NCI-H1417 (cell line): ENCODE measurements at regions not wholly inside any gene's neighbourhood (a gene's known extent, or its start where the extent isn't known, plus 50 kb on each side); places are given as distances from the start of the nearest gene placed in this dataset.
"Not testable (repeated sequence)": the region's sequence is repeated elsewhere in the genome, so short reads cannot be mapped to it uniquely, and the experiment has no call there.

Experiments used
- DNase-seq, 3 experiments: peaks; one replicate each; lab custom pipeline; 2025; lab: John Stamatoyannopoulos, UW

DNA sequence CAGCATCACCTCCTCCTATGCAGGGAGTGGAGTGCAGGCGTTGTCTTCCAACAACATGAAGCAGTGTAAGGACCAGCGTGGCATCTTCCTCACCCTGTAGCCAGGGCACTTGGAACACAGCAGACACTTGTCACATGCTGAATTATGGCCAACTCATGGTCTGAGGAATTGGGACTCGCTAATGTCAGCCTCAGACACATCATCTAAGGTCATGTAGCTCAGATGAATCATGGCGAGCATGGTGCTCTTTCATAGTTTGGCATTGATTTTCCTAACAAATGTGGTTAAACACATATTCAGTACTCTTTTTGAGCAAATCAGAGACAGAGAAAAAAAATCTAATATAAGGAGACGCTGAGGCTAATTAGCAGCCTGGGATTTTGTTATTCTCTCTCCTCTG lies 99.6 kb upstream of the SGCG start:
- DNase-seq, result no peak

DNA sequence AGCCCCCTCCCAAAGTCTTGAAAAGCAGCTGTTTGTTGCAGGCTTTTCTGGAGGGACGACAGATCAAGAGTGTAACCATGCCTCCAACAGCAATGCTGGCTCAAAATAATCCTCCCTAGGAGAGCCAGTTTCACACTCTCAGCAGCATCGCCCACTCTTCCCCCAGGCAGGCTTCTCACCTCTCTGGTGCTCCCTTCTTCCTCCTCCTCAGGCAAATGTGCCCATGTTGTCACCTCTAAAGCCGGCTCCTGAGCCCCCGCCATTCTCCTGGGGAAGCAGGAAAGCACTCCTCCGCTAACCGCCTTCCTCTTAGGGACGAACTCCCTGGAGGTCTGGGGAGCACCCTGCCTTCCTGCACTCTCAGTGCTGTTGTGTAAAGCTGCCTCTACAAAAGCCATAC lies 98.9 kb upstream of the SGCG start:
- DNase-seq, result no peak

DNA sequence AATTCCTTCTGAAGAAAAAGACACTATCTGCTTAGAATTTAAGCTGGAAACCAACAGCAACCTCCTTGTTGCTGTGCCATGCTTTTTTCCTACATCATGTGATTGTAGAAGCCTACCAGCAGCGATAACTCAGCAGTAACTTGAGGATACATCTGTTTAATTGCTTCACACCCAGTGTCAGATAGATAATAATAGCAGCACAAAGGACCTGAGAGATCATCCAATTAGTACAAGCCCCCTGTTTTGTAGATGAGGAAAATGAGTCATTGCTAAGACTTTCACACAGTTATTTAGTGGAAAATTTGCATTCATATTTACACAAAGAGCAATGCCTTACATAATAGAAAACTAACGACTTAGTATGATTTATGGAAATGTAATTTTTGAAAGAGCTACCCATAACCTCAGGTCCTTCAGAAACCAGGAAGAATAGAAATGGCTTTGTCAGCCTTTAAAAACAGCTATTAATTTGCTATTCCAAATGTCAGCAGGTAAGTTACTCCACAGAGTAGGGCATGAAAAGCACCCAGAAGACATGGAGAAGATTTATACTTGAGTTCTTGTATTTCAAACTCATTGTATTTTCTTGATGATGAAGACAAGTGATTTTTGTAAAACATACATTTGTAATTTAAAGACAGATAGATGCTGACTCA lies 93.7 kb upstream of the SGCG start:
- DNase-seq, result peak in 1 of 3 experiments; percentile 25

DNA sequence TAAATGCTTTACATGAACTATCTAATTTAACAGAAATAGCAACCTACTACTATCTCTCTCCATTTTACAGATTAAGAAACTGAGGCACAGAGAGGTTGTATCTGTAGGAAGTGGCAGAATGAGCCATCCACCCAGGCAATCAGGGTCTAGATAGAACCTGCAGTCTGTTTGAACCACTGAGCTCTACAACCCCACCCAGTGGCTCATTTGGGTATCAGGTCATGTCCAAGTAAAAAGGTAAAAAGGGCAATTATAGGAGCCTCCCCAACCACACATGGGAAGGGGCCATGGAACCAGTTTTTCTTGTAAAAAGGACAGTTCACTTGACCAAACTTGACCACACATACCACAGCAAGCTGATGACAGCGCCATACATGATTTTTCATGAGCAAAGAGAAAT lies 92.9 kb upstream of the SGCG start:
- DNase-seq, result peak in 1 of 3 experiments; percentile 18

DNA sequence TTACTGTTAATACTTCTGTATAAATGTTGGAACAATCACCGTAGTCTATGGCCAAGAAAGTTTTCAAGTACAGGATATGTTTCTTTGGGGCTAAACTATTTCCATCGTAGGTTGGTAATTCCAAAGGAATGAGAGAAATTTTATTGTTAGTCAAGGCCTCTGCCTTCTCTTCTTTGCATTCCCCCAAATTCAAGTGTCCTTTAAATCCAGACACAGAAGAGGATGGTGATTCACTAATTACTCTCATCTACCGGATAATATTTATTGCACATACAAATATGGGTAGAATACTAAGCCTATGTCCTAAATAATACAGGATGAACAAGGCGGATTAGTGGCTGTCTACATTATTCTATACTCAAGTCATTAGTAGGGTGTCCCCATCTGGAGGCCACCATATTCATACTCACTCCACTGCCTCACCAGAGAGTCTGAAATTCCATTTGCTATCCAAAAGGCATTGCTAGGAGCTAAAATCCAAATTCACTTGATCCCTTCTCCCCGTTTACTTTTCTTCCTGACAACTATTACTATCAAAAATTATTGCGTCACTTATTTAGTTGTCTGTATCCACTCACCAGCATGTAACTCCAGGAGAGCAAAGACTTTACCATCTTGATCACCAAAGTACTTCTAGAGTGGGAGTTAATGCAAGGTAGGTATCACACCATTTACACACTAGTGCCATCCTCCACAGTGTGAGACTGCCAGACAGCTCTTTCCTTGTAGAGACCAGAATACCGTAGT lies 82.4 kb upstream of the SGCG start:
- DNase-seq, result no peak

DNA sequence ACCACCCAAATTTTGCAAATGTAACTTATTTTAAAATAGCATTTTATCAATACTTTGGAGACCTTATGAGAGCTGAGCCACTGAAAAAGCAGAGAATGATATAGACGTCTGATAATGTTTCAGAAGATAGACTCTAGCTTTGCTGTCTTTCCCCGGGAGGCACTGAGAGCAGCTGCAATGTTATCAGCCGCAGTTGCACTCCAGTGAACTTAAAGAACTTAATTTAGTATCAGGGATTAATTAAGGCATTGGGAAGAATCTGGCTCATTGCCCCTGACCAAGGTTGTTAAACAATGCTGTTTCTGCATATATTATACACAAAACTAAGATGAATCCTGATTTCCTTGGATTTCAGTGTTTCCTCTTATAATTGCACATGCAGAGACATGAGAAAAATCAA lies 75.7 kb upstream of the SGCG start:
- DNase-seq, result no peak

DNA sequence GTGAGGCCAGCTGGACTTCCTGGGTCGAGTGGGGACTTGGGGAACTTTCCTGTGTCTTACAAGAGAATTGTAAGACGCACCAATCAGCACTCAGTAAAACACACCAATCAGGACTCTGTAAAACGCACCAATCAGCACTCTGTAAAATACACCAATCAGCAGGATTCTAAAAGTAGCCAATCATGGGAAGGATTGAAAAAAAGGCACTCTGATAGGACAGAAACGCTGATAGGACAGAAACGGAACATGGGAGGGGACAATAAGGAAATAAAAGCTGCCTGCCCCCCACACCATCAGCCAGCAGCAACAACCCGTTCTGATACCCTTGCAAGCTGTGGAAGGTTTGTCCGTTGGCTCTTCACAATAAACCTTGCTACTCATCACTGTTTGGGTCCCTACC lies 73.1 kb upstream of the SGCG start:
- no peak for DNase-seq

DNA sequence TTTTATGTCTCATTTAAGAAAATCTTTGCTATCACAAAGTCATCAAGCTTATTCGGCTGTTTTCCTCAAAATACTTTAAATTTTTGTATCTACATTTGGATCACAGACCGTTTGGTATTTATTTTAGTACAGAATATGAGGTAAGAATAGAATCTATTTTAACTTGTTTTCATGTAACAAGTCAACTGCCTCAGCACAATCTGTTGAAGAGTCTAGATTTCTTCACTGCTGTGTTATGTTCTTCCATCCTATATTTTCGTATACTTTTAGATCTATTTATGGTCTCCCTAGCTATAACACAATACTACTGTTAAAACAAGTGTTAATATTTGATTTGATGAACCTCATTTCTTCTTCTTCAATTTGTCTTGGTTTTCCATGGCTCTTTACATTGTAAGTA lies 61.6 kb upstream of the SGCG start:
- DNase-seq, result no peak

DNA sequence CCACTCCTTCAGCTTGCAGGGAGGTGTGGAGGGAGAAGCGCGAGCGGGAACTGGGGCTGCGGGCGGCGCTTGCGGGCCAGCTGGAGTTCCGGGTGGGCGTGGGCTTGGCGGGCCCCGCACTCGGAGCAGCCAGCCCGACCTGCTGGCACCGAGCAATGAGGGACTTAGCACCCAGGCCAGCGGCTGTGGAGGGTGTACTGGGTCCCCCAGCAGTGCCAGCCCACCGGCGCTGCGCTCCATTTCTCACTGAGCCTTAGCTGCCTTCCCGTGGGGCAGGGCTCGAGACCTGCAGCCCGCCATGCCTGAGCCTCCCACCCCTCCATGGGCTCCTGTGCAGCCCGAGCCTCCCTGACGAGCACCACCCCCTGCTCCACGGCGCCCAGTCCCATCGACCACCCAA lies 53.2 kb upstream of the SGCG start:
- DNase-seq, result not testable (repeated sequence)

DNA sequence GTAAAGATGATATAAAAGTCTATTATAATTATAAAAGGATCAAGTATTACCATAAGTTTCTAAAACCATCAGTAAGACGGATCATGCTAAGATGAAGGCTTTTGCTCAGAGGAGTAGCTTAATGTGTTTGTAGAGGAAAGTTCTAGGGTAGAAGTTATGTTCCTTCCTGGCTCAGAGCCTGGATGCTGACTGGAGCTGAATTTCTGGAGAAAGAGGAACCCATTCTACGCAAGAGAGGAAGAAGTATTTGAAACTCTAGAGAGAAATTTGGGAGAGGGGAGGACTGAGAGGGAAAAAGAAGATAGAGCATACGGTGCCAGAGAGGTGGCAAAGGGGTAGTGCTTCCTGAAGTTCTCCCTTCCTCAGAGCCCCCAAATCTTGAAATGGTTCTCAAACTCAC lies 51.4 kb upstream of the SGCG start:
- DNase-seq, result no peak
